ENCODE measurements at regions not wholly inside any gene's neighbourhood (a gene's known extent, or its start where the extent isn't known, plus 50 kb on each side); places are given as distances from the start of the nearest gene placed in this dataset.
"Not testable (repeated sequence)": the region's sequence is repeated elsewhere in the genome, so short reads cannot be mapped to it uniquely, and the experiment has no call there.

DNA sequence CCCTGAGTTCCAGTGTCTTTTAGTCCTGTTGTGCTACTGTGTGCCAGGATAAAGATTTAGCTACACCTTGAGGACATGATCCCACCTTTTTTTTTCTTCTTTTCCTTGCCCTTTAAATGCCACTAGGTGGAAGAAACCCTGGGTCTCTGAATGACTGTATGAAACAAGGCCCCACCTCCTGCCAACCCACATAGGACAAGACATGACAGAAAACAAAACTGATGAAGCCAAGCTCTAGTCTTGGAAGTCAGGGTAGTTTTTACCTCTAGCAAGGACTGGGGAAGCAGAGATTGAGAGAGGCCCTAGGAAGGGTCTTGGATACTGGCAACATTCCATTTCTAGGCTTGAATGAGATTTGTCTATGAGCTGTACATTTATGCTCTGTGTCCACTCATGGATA lies 410.7 kb downstream of the MIAT start:
- H3K27ac ChIP-seq = no peak overlapping the region
- POLR2A ChIA-PET (ENCODE audit: low non-redundant PET) = no interaction called here
- DNase-seq (ENCODE audit: low spot score) = no peak
- TF ChIP-seq, protein P1, sequence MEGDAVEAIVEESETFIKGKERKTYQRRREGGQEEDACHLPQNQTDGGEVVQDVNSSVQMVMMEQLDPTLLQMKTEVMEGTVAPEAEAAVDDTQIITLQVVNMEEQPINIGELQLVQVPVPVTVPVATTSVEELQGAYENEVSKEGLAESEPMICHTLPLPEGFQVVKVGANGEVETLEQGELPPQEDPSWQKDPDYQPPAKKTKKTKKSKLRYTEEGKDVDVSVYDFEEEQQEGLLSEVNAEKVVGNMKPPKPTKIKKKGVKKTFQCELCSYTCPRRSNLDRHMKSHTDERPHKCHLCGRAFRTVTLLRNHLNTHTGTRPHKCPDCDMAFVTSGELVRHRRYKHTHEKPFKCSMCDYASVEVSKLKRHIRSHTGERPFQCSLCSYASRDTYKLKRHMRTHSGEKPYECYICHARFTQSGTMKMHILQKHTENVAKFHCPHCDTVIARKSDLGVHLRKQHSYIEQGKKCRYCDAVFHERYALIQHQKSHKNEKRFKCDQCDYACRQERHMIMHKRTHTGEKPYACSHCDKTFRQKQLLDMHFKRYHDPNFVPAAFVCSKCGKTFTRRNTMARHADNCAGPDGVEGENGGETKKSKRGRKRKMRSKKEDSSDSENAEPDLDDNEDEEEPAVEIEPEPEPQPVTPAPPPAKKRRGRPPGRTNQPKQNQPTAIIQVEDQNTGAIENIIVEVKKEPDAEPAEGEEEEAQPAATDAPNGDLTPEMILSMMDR (conservative IDR thresholded peaks at IDR 0.05; ENCODE audit: low read depth) = no peak
- CTCF ChIA-PET = no interaction called here

DNA sequence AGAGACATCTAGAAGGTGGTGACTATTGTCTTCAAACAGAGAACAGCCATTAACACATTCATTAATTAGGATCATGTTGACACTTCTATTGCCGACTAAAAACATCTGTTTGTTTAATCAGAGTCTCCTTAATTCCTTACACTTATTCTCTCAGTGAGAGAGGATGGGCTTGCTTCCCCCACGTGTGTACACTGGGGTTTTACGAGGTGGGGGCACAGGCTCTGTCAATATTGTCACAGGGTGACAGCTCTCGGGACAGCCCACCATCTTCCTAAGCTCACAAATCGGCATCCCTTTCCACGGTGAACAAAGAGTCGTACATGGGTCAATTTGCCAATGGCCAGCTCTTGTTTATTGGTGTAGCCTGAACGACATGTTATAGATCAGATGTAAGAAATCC lies 413.2 kb downstream of the MIAT start:
- ChIA-PET POLR2A (ENCODE audit: low non-redundant PET) (no interaction called here), CTCF (interaction anchor here (0.7 kb wide), 1 partner anchor 261 kb away, joined by 3 read pairs; no protein-coding TSS in a partner anchor)
- no peak for DNase-seq (ENCODE audit: low spot score)
- no peak overlapping the region for H3K27ac ChIP-seq
- TF ChIP-seq, protein P1 (conservative IDR thresholded peaks at IDR 0.05; ENCODE audit: low read depth) = no peak

DNA sequence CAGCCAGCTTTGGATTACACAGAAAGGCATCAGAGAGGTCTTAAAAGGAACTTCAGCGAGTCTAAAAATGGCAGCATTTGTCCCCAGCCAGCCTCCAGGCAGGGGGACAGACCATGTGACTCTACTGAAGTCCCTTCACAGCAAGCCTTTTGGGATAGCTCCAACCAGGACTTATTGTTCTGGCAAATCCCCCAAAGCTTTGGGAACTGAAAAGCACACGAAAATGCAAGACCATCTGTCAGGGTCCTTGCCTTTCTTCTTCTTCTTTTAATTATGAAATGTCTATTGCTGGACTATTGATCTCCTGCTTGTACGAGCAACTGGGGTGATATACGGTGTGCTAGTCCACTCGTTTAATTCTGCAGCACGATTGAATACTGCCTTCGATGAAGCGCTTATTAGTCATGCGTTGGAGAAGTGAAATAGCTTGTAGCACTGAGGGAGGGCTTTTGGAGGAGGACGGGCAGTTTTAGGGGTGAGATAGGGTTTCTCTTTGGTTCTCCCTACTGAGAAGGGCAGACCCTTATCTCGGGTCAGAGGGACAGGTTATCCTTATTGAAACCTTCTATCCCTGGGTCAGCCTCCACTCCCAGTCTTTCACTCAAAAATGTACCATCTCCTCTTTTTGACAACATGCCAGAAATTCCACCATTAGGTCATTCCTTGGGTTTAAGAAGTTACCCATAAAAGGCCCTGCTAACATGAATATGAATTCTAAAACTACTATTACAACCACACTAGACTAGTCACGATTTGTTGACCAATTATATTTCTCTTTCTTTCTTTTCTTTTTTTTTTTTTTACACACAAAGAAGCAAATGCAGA lies 416.4 kb downstream of the MIAT start:
- ChIA-PET POLR2A (ENCODE audit: low non-redundant PET) (no interaction called here), CTCF (no interaction called here)
- TF ChIP-seq, protein P1 (conservative IDR thresholded peaks at IDR 0.05; ENCODE audit: low read depth) = no peak
- DNase-seq (ENCODE audit: low spot score) = no peak
- H3K27ac ChIP-seq = no peak overlapping the region

DNA sequence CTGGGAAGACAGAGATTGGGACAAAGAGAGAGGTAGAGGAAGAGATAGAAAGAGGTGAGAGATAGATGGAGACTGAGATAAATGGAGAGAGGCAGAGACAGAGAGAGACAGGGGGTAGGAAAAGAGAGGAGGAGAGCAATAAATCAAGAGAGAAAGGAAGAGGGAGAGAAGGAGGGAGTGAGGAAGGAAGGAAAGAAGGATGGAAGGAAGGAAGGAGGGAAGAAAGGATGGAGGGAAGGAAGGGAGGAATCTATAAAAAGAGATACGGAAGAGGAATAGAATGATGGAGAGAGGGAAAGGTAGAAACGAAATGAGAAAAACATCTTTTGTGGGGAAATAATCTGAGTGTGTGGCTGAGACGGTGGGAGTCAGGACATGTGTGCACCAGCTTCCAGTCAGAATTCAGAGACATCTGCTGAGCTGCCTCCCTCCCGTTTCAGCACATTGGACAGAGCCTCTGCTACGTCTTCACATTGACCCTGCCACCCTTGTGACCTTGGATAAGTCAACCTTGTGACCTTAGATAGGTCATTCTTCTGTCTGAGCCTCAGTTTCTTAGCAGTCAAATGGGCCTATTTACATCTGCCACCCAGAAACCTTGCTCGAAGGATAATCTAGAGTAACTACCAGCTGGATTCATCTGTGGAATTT lies 417.8 kb downstream of the MIAT start:
- CTCF ChIA-PET = no interaction called here

DNA sequence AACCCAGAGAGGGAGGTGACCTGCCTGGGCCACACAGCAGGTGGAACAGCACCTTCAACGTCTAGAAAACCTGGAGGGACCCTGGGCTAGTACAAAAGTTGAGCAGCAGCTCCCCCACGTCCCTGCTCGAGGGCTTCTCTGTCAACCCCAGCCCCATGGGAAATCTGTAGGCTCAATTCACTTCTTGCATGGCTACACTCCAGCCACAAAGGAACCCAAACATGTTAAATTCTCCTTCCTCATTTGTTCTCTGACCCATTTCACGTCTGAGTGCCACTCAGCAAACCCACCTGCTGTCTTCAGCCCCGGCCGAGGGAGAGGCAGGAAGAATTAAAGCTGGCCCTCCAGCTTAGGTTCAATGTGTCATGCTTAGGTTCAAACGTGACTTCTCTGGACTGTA lies 418.5 kb downstream of the MIAT start:
- ChIA-PET CTCF (no interaction called here), POLR2A (ENCODE audit: low non-redundant PET) (no interaction called here)
- TF ChIP-seq, protein P1 (conservative IDR thresholded peaks at IDR 0.05; ENCODE audit: low read depth) = no peak

More for the DNA sequence above, 417.8 kb downstream of the MIAT start:
- no peak overlapping the region for H3K27ac ChIP-seq
- POLR2A ChIA-PET (ENCODE audit: low non-redundant PET) = no interaction called here
- DNase-seq (ENCODE audit: low spot score) = no peak
- TF ChIP-seq, protein P1 (conservative IDR thresholded peaks at IDR 0.05; ENCODE audit: low read depth) = no peak

DNA sequence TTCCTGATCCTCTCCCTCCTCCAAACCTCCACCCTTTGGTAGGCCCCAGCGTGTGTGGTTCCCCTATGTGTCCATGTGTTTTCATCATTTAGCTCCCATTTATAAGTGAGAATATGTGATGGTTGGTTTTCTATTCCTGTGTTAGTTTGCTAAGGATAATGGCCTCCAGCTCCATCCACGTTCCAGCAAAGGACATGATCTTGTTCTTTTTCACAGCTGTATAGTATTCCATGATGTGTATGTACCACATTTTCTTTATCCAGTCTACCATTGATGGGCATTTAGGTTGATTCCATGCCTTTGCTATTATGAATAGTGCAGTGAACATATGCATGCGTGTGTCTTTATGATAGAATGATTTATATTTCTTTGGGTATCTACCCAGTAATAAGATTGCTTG lies 420.7 kb downstream of the MIAT start:
- DNase-seq (ENCODE audit: low spot score); CTCF ChIA-PET; POLR2A ChIA-PET (ENCODE audit: low non-redundant PET); H3K27ac ChIP-seq: not testable (repeated sequence)

More for the DNA sequence above, 418.5 kb downstream of the MIAT start:
- DNase-seq (ENCODE audit: low spot score) = no peak
- no peak overlapping the region for H3K27ac ChIP-seq

DNA sequence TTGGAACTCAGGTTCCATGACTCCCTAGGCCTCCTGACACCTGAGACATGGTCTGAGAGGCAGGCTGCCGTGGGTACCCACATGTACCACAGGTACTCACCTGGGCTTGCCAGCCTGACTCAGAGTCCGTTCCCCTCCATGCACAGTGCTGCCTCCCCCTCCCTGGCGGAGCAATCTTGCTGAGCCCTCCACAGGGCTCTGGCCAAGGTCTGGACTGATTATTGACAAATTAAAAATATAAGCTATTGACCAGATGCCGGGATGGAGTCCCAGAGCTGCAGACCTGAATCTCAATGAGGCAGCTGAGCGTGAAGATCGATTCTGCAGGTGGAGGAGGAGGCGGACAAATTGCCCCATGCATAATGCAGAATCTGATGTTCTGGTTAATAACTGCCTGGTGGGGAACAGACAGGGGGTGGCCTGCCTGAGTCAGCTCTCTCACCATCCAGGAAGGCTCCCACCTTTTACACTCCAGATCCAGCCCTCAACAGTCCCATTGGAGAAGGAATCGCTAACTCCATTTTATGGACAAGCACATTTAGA lies 422.7 kb downstream of the MIAT start:
- DNase-seq (ENCODE audit: low spot score) = no peak
- TF ChIP-seq, protein P1 (conservative IDR thresholded peaks at IDR 0.05; ENCODE audit: low read depth) = no peak
- POLR2A ChIA-PET (ENCODE audit: low non-redundant PET) = no interaction called here
- H3K27ac ChIP-seq = no peak overlapping the region
- CTCF ChIA-PET = interaction anchor here (0.6 kb wide), 1 partner anchor 206 kb away, joined by 3 read pairs; no protein-coding TSS in a partner anchor
